ENCODE measurements at regions not wholly inside any gene's neighbourhood (a gene's known extent, or its start where the extent isn't known, plus 50 kb on each side); places are given as distances from the start of the nearest gene placed in this dataset.

- H3K36me3 ChIP-seq (ENCODE audit: control insufficient read depth in 4 of 4, insufficient read depth in 3 of 4, low read depth in 1 of 4, low read length in 3 of 4), result no peaks in the 10 kb centered on the region
- 33% methylated on average over 2 of the region's 2 CpGs for WGBS
- no peak overlapping the region for H3K4me3 ChIP-seq (ENCODE audit: low read depth in 1 of 3, low read length in 3 of 3)
- no peak overlapping the region for H3K27ac ChIP-seq (ENCODE audit: low read depth in 1 of 2, low read length in 2 of 2)
- no peak for DNase-seq (ENCODE audit: low spot score)
- TF ChIP-seq RXRA (IDR thresholded peaks at IDR 0.05) (peak in 1 of 2 donors; percentile 14), HNF4A (conservative IDR thresholded peaks at IDR 0.05) (peak; percentile 66 to 72), FOXA2 (IDR thresholded peaks at IDR 0.05) (no peak), SP1 (IDR thresholded peaks at IDR 0.05) (peak; percentile 20)
- no peaks in the 10 kb centered on the region for H3K27me3 ChIP-seq (ENCODE audit: control insufficient read depth in 4 of 4, insufficient read depth in 4 of 4, low read length in 3 of 4)
- H3K9ac ChIP-seq (ENCODE audit: low read depth in 1 of 2, low read length in 2 of 2), result no peak overlapping the region
- H3K4me1 ChIP-seq (ENCODE audit: control insufficient read depth in 4 of 4, insufficient read depth in 4 of 4, low read length in 3 of 4), result peaks cover 0 to 16% (median 6%) of the 10 kb centered on the region in 4 donors
- H3K9me3 ChIP-seq (ENCODE audit: control insufficient read depth in 4 of 4, low read length in 3 of 4), result no peaks in the 10 kb centered on the region
Measured at GRCh38 chr9:102842423-102842822, 152.7 kb upstream of the CYLC2 start.

GRCh38 chr9:102841376-102841775 lies 153.8 kb upstream of the CYLC2 start:
- DNase-seq (ENCODE audit: low spot score), result no peak
- WGBS, result 41% methylated on average over 2 of the region's 2 CpGs

More at GRCh38 chr9:102841376-102841775, 153.8 kb upstream of the CYLC2 start:
- H3K27ac ChIP-seq (ENCODE audit: low read depth in 1 of 2, low read length in 2 of 2), result no peak overlapping the region
- no peaks in the 10 kb centered on the region for H3K9me3 ChIP-seq (ENCODE audit: control insufficient read depth in 4 of 4, low read length in 3 of 4)
- no peaks in the 10 kb centered on the region for H3K27me3 ChIP-seq (ENCODE audit: control insufficient read depth in 4 of 4, insufficient read depth in 4 of 4, low read length in 3 of 4)
- H3K36me3 ChIP-seq (ENCODE audit: control insufficient read depth in 4 of 4, insufficient read depth in 3 of 4, low read depth in 1 of 4, low read length in 3 of 4), result no peaks in the 10 kb centered on the region
- H3K9ac ChIP-seq (ENCODE audit: low read depth in 1 of 2, low read length in 2 of 2), result no peak overlapping the region
- no peak overlapping the region for H3K4me3 ChIP-seq (ENCODE audit: low read depth in 1 of 3, low read length in 3 of 3)
- H3K4me1 ChIP-seq (ENCODE audit: control insufficient read depth in 4 of 4, insufficient read depth in 4 of 4, low read length in 3 of 4), result peaks cover 0 to 16% (median 6%) of the 10 kb centered on the region in 4 donors
- TF ChIP-seq RAD21 (IDR thresholded peaks at IDR 0.05), result no peak
- no peak for TF ChIP-seq GABPA (IDR thresholded peaks at IDR 0.05 in 1 of 2, conservative IDR thresholded peaks at IDR 0.05 in 1 of 2)
- TF ChIP-seq FOXA1 (IDR thresholded peaks at IDR 0.05), result no peak
- no peak for TF ChIP-seq ZBTB33 (IDR thresholded peaks at IDR 0.05)
- TF ChIP-seq HNF4G (IDR thresholded peaks at IDR 0.05), result no peak
- no peak for TF ChIP-seq TAF1 (conservative IDR thresholded peaks at IDR 0.05)
- TF ChIP-seq MAX (IDR thresholded peaks at IDR 0.05), result no peak
- no peak for TF ChIP-seq ATF3 (IDR thresholded peaks at IDR 0.05)
- TF ChIP-seq RXRA (IDR thresholded peaks at IDR 0.05), result no peak
- no peak for TF ChIP-seq JUND (IDR thresholded peaks at IDR 0.05)
- TF ChIP-seq REST (IDR thresholded peaks at IDR 0.05), result no peak
- no peak for TF ChIP-seq YY1 (IDR thresholded peaks at IDR 0.05)

Data from liver (tissue), 7 donors.